H1 (cell line): ENCODE measurements at regions not wholly inside any gene's neighbourhood (a gene's known extent, or its start where the extent isn't known, plus 50 kb on each side); places are given as distances from the start of the nearest gene placed in this dataset.

Experiments used
- CTCF ChIA-PET: fragments of 300-600 bp; sonication (Branson Sonifier 250); formaldehyde crosslinking; loops from one replicate; lab custom pipeline; 2021; ENCODE audit not compliant: partially characterized antibody; lab: Charles Lee
- POLR2A ChIA-PET: fragments of 300-600 bp; sonication (Branson Sonifier 250); formaldehyde crosslinking; loops from one replicate; lab custom pipeline; 2021; ENCODE audit warnings: inconsistent platforms; ENCODE audit not compliant: partially characterized antibody; lab: Charles Lee
- DNase-seq, 2 experiments: peaks; one replicate each; pipeline versions ENCODE4 v3.0.0 to v3.0.0-alpha.2; 2010 to 2022; ENCODE audit warnings: low spot score in 2 of 2, low read depth in 1 of 2, mixed read lengths in 1 of 2
- FAIRE-seq: peaks from 2 replicates; lab custom pipeline; 2011; peaks lifted over from hg19 to GRCh38; lab: Jason Lieb, UNC
- H2AFZ ChIP-seq: 2 replicates; pipeline ENCODE4 v1.8.1; 2012; ENCODE audit warnings: low read length, inconsistent platforms
- H2AK5ac ChIP-seq: 2 replicates; pipeline ENCODE4 v1.6.1; 2013; ENCODE audit warnings: low read depth, low read length
- H2BK120ac ChIP-seq: replicated peaks from 2 replicates; pipeline ENCODE3; 2013; ENCODE audit warnings: low read depth, low read length, inconsistent platforms
- H2BK12ac ChIP-seq: 2 replicates; pipeline ENCODE4 v1.6.1; 2013; ENCODE audit warnings: low read depth, low read length
- H2BK15ac ChIP-seq: 2 replicates; pipeline ENCODE4 v1.6.1; 2013; ENCODE audit warnings: low read length
- H2BK20ac ChIP-seq: 2 replicates; pipeline ENCODE4 v1.6.1; 2013; ENCODE audit warnings: low read length
- H2BK5ac ChIP-seq: 2 replicates; pipeline ENCODE4 v1.6.1; 2013; ENCODE audit warnings: low read depth, low read length
- H3K14ac ChIP-seq: 2 replicates; pipeline ENCODE4 v1.6.1; 2013; ENCODE audit warnings: inconsistent platforms; ENCODE audit not compliant: insufficient read length
- H3K18ac ChIP-seq: 2 replicates; pipeline ENCODE4 v1.6.1; 2013; ENCODE audit warnings: low read length; ENCODE audit errors: extremely low read depth
- H3K23ac ChIP-seq: 2 replicates; pipeline ENCODE4 v1.6.1; 2013; ENCODE audit warnings: inconsistent platforms; ENCODE audit not compliant: insufficient read length
- H3K23me2 ChIP-seq: 2 replicates; pipeline ENCODE4 v1.6.1; 2013; ENCODE audit warnings: low read depth, low read length
- H3K27ac ChIP-seq: 2 replicates; pipeline ENCODE4 v1.6.1; 2011; ENCODE audit warnings: low read depth, low read length, inconsistent platforms
- H3K27me3 ChIP-seq, 4 experiments: replicated peaks in 1 of 4; 1 replicate in 1 of 4; 2 replicates in 3 of 4; pipeline versions ENCODE4 v1.6.1 to v1.8.1; 2011 to 2013; ENCODE audit warnings: low read length in 3 of 4, mild to moderate bottlenecking in 3 of 4, inconsistent platforms in 2 of 4, mixed read lengths in 2 of 4, moderate library complexity in 1 of 4; ENCODE audit not compliant: control insufficient read depth in 3 of 4, insufficient read depth in 3 of 4; ENCODE audit errors: extremely low read depth in 1 of 4
- H3K36me3 ChIP-seq, 4 experiments: 2 replicates each; pipeline versions ENCODE4 v1.6.1 to v1.8.1; 2011 to 2013; ENCODE audit warnings: mild to moderate bottlenecking in 4 of 4, low read length in 3 of 4, moderate library complexity in 2 of 4, control low read depth in 1 of 4, inconsistent platforms in 1 of 4; ENCODE audit not compliant: insufficient read depth in 4 of 4, control insufficient read depth in 2 of 4
- H3K4ac ChIP-seq: replicated peaks from 2 replicates; pipeline ENCODE3; 2013; ENCODE audit warnings: low read length, low read depth, mixed read lengths, inconsistent platforms; ENCODE audit not compliant: insufficient read length
- H3K4me1 ChIP-seq, 4 experiments: replicated peaks in 1 of 4; 1 replicate in 1 of 4; 2 replicates in 3 of 4; pipeline versions ENCODE4 v1.6.1 to v1.8.1; 2011 to 2013; ENCODE audit warnings: low read length in 3 of 4, inconsistent platforms in 2 of 4, mixed read lengths in 1 of 4; ENCODE audit not compliant: insufficient read depth in 4 of 4, control insufficient read depth in 3 of 4
- H3K4me2 ChIP-seq, 2 experiments: 2 replicates each; pipeline versions ENCODE4 v1.6.1 to v1.8.1; 2011 to 2013; ENCODE audit warnings: low read depth in 2 of 2, low read length in 2 of 2, control low read depth in 1 of 2, inconsistent platforms in 1 of 2, mild to moderate bottlenecking in 1 of 2; ENCODE audit not compliant: insufficient read depth in 1 of 2
- H3K4me3 ChIP-seq, 4 experiments: fragments of 200-600, 300-600 bp in 1 of 4; sonication (generic), shearing (Covaris generic), sonication (Bioruptor Twin) in 1 of 4; 2 replicates each; pipeline versions ENCODE4 v1.5.1 to v1.8.1; 2011 to 2016; ENCODE audit warnings: low read length in 4 of 4, low read depth in 3 of 4, control low read depth in 2 of 4, inconsistent platforms in 2 of 4, mild to moderate bottlenecking in 2 of 4, mixed read lengths in 1 of 4, moderate library complexity in 1 of 4; ENCODE audit not compliant: insufficient read depth in 2 of 4; ENCODE audit errors: extremely low read depth in 1 of 4
- H3K56ac ChIP-seq: replicated peaks from 2 replicates; pipeline ENCODE3; 2013; ENCODE audit warnings: low read depth, mild to moderate bottlenecking, mixed read lengths, low read length, inconsistent platforms; ENCODE audit not compliant: insufficient read length
- H3K79me1 ChIP-seq: 2 replicates; pipeline ENCODE4 v1.6.1; 2013; ENCODE audit warnings: low read depth, low read length, control low read depth
- H3K79me2 ChIP-seq, 2 experiments: 2 replicates each; pipeline versions ENCODE4 v1.6.1 to v1.8.1; 2012 to 2013; ENCODE audit warnings: low read length in 2 of 2, mild to moderate bottlenecking in 2 of 2, inconsistent platforms in 1 of 2; ENCODE audit not compliant: insufficient read depth in 2 of 2, control insufficient read depth in 1 of 2
- H3K9ac ChIP-seq, 4 experiments: replicated peaks in 1 of 4; 1 replicate in 1 of 4; 2 replicates in 3 of 4; pipeline versions ENCODE4 v1.6.1 to v1.8.1; 2011 to 2013; ENCODE audit warnings: low read depth in 3 of 4, low read length in 3 of 4, control low read depth in 2 of 4, mild to moderate bottlenecking in 2 of 4, moderate library complexity in 2 of 4, inconsistent platforms in 1 of 4; ENCODE audit errors: extremely low read depth in 1 of 4
- H3K9me3 ChIP-seq, 2 experiments: 2 replicates each; pipeline versions ENCODE4 v1.6.1 to v1.8.1; 2012 to 2013; ENCODE audit warnings: mild to moderate bottlenecking in 2 of 2, moderate library complexity in 2 of 2, control low read depth in 1 of 2, inconsistent platforms in 1 of 2, low read depth in 1 of 2, low read length in 1 of 2, mixed read lengths in 1 of 2; ENCODE audit not compliant: insufficient read depth in 2 of 2
- H4K20me1 ChIP-seq, 2 experiments: replicated peaks in 1 of 2; 2 replicates each; pipeline versions ENCODE3 to v1.8.1; 2011 to 2013; ENCODE audit warnings: inconsistent platforms in 2 of 2, low read length in 2 of 2, mild to moderate bottlenecking in 1 of 2; ENCODE audit not compliant: insufficient read depth in 2 of 2, control insufficient read depth in 1 of 2
- H4K5ac ChIP-seq: 2 replicates; pipeline ENCODE4 v1.6.1; 2013; ENCODE audit warnings: low read length, low read depth, mixed read lengths, inconsistent platforms; ENCODE audit not compliant: insufficient read length
- H4K8ac ChIP-seq: 2 replicates; pipeline ENCODE4 v1.8.0; 2013; ENCODE audit warnings: mild to moderate bottlenecking, moderate library complexity, low read length, inconsistent platforms; ENCODE audit not compliant: insufficient read depth; ENCODE audit errors: extremely low read depth
- H4K91ac ChIP-seq: replicated peaks from 2 replicates; pipeline ENCODE3; 2013; ENCODE audit warnings: low read length, mixed read lengths, inconsistent platforms; ENCODE audit not compliant: insufficient read length
- BACH1 ChIP-seq: IDR thresholded peaks from 2 replicates; pipeline ENCODE4 v1.6.1; 2012; ENCODE audit warnings: low read length, improper control_type of control experiment
- BCL11A ChIP-seq, 2 experiments: IDR thresholded peaks; one replicate each; pipeline ENCODE4 v1.6.1; 2011; ENCODE audit warnings: low read depth in 2 of 2, low read length in 2 of 2, mild to moderate bottlenecking in 2 of 2
- CTBP2 ChIP-seq: IDR thresholded peaks from 2 replicates; pipeline ENCODE4 v1.7.0; 2011; ENCODE audit warnings: borderline replicate concordance, mild to moderate bottlenecking, moderate library complexity, mixed read lengths, low read length; ENCODE audit not compliant: insufficient read depth, insufficient read length
- HDAC2 ChIP-seq, 2 experiments: fragments of 300-600 bp in 1 of 2; sonication (generic) in 1 of 2; IDR thresholded peaks; 2 replicates each; pipeline ENCODE4 v1.6.1; 2011 to 2012; ENCODE audit warnings: low read depth in 2 of 2, low read length in 2 of 2, mild to moderate bottlenecking in 2 of 2, moderate library complexity in 2 of 2, borderline replicate concordance in 1 of 2, inconsistent platforms in 1 of 2
- HDAC6 ChIP-seq: IDR thresholded peaks from one replicate; pipeline ENCODE4 v1.7.1; 2012; ENCODE audit warnings: low read depth, mild to moderate bottlenecking, inconsistent platforms, low read length, moderate library complexity
- JUND ChIP-seq: IDR thresholded peaks from 2 replicates; pipeline ENCODE4 v1.6.1; 2011; ENCODE audit warnings: mild to moderate bottlenecking, improper control_type of control experiment, low read length
- KDM1A ChIP-seq: fragments of 200-600, 300-600 bp; sonication (generic); IDR thresholded peaks from 2 replicates; pipeline ENCODE4 v1.7.1; 2016; ENCODE audit warnings: mild to moderate bottlenecking, low read length, borderline replicate concordance
- SIRT6 ChIP-seq: IDR thresholded peaks from one replicate; pipeline ENCODE4 v1.7.1; 2012; ENCODE audit warnings: low read length, inconsistent platforms
- SP2 ChIP-seq: IDR thresholded peaks from 2 replicates; pipeline ENCODE4 v1.6.1; 2012; ENCODE audit warnings: mild to moderate bottlenecking, low read length, inconsistent platforms
- WGBS, 2 experiments: shearing (Covaris generic) in 1 of 2; methylation state at CpG; one replicate each; pipeline versions ENCODE4 v1.1.6 to v1.1.7; 2013 to 2015; ENCODE audit warnings: low lambda C conversion rate in 2 of 2, mixed read lengths in 2 of 2, inconsistent platforms in 1 of 2, low coverage in 1 of 2, missing lambda C conversion rate in 1 of 2; ENCODE audit not compliant: insufficient replicate concordance in 2 of 2, insufficient coverage in 1 of 2, insufficient read length in 1 of 2; ENCODE audit errors: extremely low coverage in 1 of 2, missing lambda C conversion rate in 1 of 2; 5-methylcytosine and 5-hydroxymethylcytosine counted together
- TF ChIP-seq, protein P1 (sequence below): IDR thresholded peaks from 2 replicates; pipeline ENCODE4 v1.6.1; 2012; ENCODE audit warnings: inconsistent platforms

GRCh38 chr13:84528408-84529070 is 646.3 kb upstream of the SLITRK1 start:
- H2BK12ac ChIP-seq, result no peak overlapping the region
- no peak overlapping the region for H3K56ac ChIP-seq
- TF ChIP-seq KDM1A (no peak), HDAC6 (no peak), HDAC2 (IDR thresholded peaks at IDR 0.05; ENCODE audit: borderline replicate concordance in 1 of 2, low read depth in 2 of 2, low read length in 2 of 2) (no peak), SP2 (no peak), CTBP2 (no peak), BACH1 (no peak), SIRT6 (no peak), JUND (no peak), BCL11A (IDR thresholded peaks at IDR 0.05; ENCODE audit: low read depth in 2 of 2, low read length in 2 of 2) (no peak)
- TF ChIP-seq, protein P1, sequence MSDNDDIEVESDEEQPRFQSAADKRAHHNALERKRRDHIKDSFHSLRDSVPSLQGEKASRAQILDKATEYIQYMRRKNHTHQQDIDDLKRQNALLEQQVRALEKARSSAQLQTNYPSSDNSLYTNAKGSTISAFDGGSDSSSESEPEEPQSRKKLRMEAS, result no peak
- H4K8ac ChIP-seq, result no peak overlapping the region
- no peaks in the 10 kb centered on the region for H3K79me2 ChIP-seq
- H3K4ac ChIP-seq, result no peak overlapping the region
- no peaks in the 10 kb centered on the region for H3K23me2 ChIP-seq
- no peak for FAIRE-seq
- 87% methylated on average over 3 of the region's 3 CpGs; no CpG with 5 or more reads in 1 of the 2 experiments for WGBS, 2 experiments
- no peak overlapping the region for H3K9ac ChIP-seq
- H3K9me3 ChIP-seq, result no peaks in the 10 kb centered on the region
- POLR2A ChIA-PET, result no interaction called here
- H3K4me1 ChIP-seq, result no peaks in the 10 kb centered on the region
- H4K91ac ChIP-seq, result no peak overlapping the region
- H2AFZ ChIP-seq, result peak overlapping the region; percentile 21; the same call in 1 of the 2 replicates
- H4K5ac ChIP-seq, result no peak overlapping the region
- CTCF ChIA-PET, result no interaction called here
- no peak overlapping the region for H3K14ac ChIP-seq
- H3K79me1 ChIP-seq, result no peaks in the 10 kb centered on the region
- no peak overlapping the region for H2BK5ac ChIP-seq
- H3K36me3 ChIP-seq, result no peaks in the 10 kb centered on the region
- H3K18ac ChIP-seq, result no peak overlapping the region
- DNase-seq, result no peak
- H2BK20ac ChIP-seq, result no peak overlapping the region
- H2AK5ac ChIP-seq, result no peak overlapping the region
- no peak overlapping the region for H3K4me2 ChIP-seq
- no peak overlapping the region for H3K23ac ChIP-seq
- no peaks in the 10 kb centered on the region for H4K20me1 ChIP-seq
- no peak overlapping the region for H2BK15ac ChIP-seq
- H3K27me3 ChIP-seq, result no peaks in the 10 kb centered on the region
- H3K27ac ChIP-seq, result no peak overlapping the region
- H3K4me3 ChIP-seq, result no peak overlapping the region
- H2BK120ac ChIP-seq, result no peak overlapping the region
